Endothelial cell of umbilical vein (primary cell): ENCODE measurements at regions not wholly inside any gene's neighbourhood (a gene's known extent, or its start where the extent isn't known, plus 50 kb on each side); places are given as distances from the start of the nearest gene placed in this dataset.

Experiments used
- EZH2 ChIP-seq: IDR thresholded peaks from 2 replicates; pipeline ENCODE4 v1.6.1; 2012; ENCODE audit warnings: borderline replicate concordance, low read depth, mild to moderate bottlenecking, moderate library complexity, low read length, inconsistent platforms; ENCODE audit not compliant: severe bottlenecking
- JUN ChIP-seq: IDR thresholded peaks from 2 replicates; pipeline ENCODE4 v1.6.1; 2011; ENCODE audit warnings: borderline replicate concordance, low read depth; ENCODE audit not compliant: insufficient read length, insufficient read depth
- MYC ChIP-seq: IDR thresholded peaks from one replicate; pipeline ENCODE4 v1.6.1; 2011; ENCODE audit warnings: mild to moderate bottlenecking, low read depth, low read length
- POLR2A ChIP-seq: IDR thresholded peaks from 2 replicates; pipeline ENCODE4 v1.6.1; 2012; ENCODE audit warnings: low read depth, mild to moderate bottlenecking, control low read depth, low read length
- POLR2AphosphoS5 ChIP-seq: IDR thresholded peaks from 2 replicates; pipeline ENCODE4 v1.6.1; 2012; ENCODE audit warnings: low read depth, mild to moderate bottlenecking, control low read depth, low read length, moderate library complexity; ENCODE audit not compliant: insufficient read depth
- TF ChIP-seq, protein P1 (sequence below), 2 donors: IDR thresholded peaks; 1 replicate in 1 of 2; 2 replicates in 1 of 2; pipeline ENCODE4 v1.5.1; 2011; ENCODE audit warnings: low read length in 2 of 2, mild to moderate bottlenecking in 2 of 2, moderate library complexity in 2 of 2, control low read depth in 1 of 2, inconsistent platforms in 1 of 2, low read depth in 1 of 2; ENCODE audit not compliant: insufficient read depth in 1 of 2; ENCODE audit errors: extremely low read depth in 1 of 2
- TF ChIP-seq, protein P2 (sequence below): IDR thresholded peaks from 2 replicates; pipeline ENCODE4 v1.6.1; 2011; ENCODE audit not compliant: insufficient read depth, insufficient read length

- TF ChIP-seq EZH2 (no peak), POLR2A (no peak), POLR2AphosphoS5 (no peak), MYC (no peak), JUN (no peak)
- TF ChIP-seq, protein P1, sequence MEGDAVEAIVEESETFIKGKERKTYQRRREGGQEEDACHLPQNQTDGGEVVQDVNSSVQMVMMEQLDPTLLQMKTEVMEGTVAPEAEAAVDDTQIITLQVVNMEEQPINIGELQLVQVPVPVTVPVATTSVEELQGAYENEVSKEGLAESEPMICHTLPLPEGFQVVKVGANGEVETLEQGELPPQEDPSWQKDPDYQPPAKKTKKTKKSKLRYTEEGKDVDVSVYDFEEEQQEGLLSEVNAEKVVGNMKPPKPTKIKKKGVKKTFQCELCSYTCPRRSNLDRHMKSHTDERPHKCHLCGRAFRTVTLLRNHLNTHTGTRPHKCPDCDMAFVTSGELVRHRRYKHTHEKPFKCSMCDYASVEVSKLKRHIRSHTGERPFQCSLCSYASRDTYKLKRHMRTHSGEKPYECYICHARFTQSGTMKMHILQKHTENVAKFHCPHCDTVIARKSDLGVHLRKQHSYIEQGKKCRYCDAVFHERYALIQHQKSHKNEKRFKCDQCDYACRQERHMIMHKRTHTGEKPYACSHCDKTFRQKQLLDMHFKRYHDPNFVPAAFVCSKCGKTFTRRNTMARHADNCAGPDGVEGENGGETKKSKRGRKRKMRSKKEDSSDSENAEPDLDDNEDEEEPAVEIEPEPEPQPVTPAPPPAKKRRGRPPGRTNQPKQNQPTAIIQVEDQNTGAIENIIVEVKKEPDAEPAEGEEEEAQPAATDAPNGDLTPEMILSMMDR (IDR thresholded peaks at IDR 0.05; ENCODE audit: extremely low read depth in 1 of 2, insufficient read depth in 1 of 2, low read depth in 1 of 2, low read length in 2 of 2), result no peak
- TF ChIP-seq, protein P2, sequence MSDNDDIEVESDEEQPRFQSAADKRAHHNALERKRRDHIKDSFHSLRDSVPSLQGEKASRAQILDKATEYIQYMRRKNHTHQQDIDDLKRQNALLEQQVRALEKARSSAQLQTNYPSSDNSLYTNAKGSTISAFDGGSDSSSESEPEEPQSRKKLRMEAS, result no peak
Measured at GRCh38 chr4:81663368-81663767, 191.7 kb upstream of the RASGEF1B start.
